Transverse colon (tissue), 4 donors: ENCODE measurements at regions not wholly inside any gene's neighbourhood (a gene's known extent, or its start where the extent isn't known, plus 50 kb on each side); places are given as distances from the start of the nearest gene placed in this dataset.

Experiments
- DNase-seq: peaks from one replicate; pipeline ENCODE4 v3.0.0-alpha.2; 2019
- H3K27ac ChIP-seq, 4 donors: fragments of 200-600 bp; sonication (generic); 2 replicates each; pipeline ENCODE4 v1.5.1; 2016 to 2018; ENCODE audit warnings: inconsistent platforms in 4 of 4
- H3K27me3 ChIP-seq: fragments of 200-600 bp; sonication (generic); 2 replicates; pipeline ENCODE4 v1.5.1; 2017; ENCODE audit warnings: inconsistent platforms
- H3K36me3 ChIP-seq, 4 donors: fragments of 200-600 bp; sonication (generic); 2 replicates each; pipeline ENCODE4 v1.5.1; 2017 to 2019; ENCODE audit warnings: inconsistent platforms in 4 of 4
- H3K4me1 ChIP-seq, 4 donors: fragments of 200-600 bp; sonication (generic); 2 replicates each; pipeline ENCODE4 v1.5.1; 2017 to 2020; ENCODE audit warnings: inconsistent platforms in 4 of 4
- H3K4me3 ChIP-seq, 4 donors: fragments of 200-600 bp; sonication (generic); 1 replicate in 1 of 4; 2 replicates in 3 of 4; pipeline versions ENCODE4 v1.5.1 to v1.6.1; 2017 to 2019; ENCODE audit warnings: inconsistent platforms in 4 of 4
- H3K9me3 ChIP-seq, 2 donors: fragments of 200-600 bp; sonication (generic); 2 replicates each; pipeline ENCODE4 v1.5.1; 2017 to 2019; ENCODE audit warnings: inconsistent platforms in 2 of 2
- EP300 ChIP-seq: sonication (generic); formaldehyde crosslinking; IDR thresholded peaks from one replicate; pipeline ENCODE4 v1.6.1; 2017; ENCODE audit warnings: antibody characterized with exemption, low read depth
- POLR2A ChIP-seq: fragments of 450-650 bp; IDR thresholded peaks from one replicate; pipeline ENCODE4 v1.6.1; 2016; ENCODE audit warnings: antibody characterized with exemption, mild to moderate bottlenecking, moderate library complexity
- POLR2AphosphoS5 ChIP-seq, 3 donors: sonication (generic); formaldehyde crosslinking; IDR thresholded peaks; one replicate each; pipeline ENCODE4 v1.6.1; 2016; ENCODE audit warnings: antibody characterized with exemption in 3 of 3
- WGBS, 2 donors: methylation state at CpG; one replicate each; pipeline ENCODE4 v1.1.5; 2018; ENCODE audit warnings: low coverage in 1 of 2; 5-methylcytosine and 5-hydroxymethylcytosine counted together
- in situ Hi-C, 4 donors: fragments of 200-750 bp; cut with MboI; loops; one replicate each; pipeline versions ENCODE4 v1.15.0 to v1.15.1; 2017; ENCODE audit warnings: low sequenced_read_pairs in 3 of 4, low pct_ligation_motif_present in 1 of 4, low pct_unique_long_range_greater_than_20kb in 1 of 4
- intact Hi-C: fragments of 100-400 bp; cut with DNase I; formaldehyde crosslinking; loops from one replicate; pipeline ENCODE4 v1.15.1; 2023; ENCODE audit warnings: low total_unique reads
- TF ChIP-seq, protein P1 (sequence below), 5 experiments: fragments of 200-600 bp in 3 of 5; fragments of 450-650 bp in 2 of 5; sonication (generic) in 3 of 5; IDR thresholded peaks; 1 replicate in 2 of 5; 2 replicates in 3 of 5; pipeline ENCODE4 v1.5.1; 2016 to 2017; ENCODE audit warnings: antibody characterized with exemption in 5 of 5, inconsistent platforms in 3 of 5, mild to moderate bottlenecking in 2 of 5, moderate library complexity in 1 of 5

DNA sequence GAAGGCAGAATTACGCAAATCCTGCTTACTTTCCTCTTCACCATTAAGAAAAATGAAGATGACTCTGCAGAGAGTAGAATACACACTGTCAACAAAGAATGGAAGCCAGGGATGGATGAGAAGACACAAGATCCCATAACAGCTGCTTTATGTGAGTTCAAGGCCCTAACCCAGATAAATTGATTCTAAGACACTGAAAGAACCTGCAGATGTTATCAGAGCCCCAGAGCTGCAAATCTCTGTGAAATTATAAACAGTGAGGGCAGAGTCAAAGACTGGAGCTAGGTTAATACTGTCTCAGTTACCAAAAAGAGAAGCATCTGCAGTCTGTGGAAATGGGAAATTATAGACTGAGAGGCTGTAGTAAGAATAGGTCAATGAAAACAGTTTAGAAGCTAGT, 320.1 kb upstream of the PKDCC start:
- TF ChIP-seq POLR2AphosphoS5 (IDR thresholded peaks at IDR 0.05), result no peak
- TF ChIP-seq, protein P1, sequence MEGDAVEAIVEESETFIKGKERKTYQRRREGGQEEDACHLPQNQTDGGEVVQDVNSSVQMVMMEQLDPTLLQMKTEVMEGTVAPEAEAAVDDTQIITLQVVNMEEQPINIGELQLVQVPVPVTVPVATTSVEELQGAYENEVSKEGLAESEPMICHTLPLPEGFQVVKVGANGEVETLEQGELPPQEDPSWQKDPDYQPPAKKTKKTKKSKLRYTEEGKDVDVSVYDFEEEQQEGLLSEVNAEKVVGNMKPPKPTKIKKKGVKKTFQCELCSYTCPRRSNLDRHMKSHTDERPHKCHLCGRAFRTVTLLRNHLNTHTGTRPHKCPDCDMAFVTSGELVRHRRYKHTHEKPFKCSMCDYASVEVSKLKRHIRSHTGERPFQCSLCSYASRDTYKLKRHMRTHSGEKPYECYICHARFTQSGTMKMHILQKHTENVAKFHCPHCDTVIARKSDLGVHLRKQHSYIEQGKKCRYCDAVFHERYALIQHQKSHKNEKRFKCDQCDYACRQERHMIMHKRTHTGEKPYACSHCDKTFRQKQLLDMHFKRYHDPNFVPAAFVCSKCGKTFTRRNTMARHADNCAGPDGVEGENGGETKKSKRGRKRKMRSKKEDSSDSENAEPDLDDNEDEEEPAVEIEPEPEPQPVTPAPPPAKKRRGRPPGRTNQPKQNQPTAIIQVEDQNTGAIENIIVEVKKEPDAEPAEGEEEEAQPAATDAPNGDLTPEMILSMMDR (IDR thresholded peaks at IDR 0.05), result no peak
- no peak for TF ChIP-seq POLR2A
- TF ChIP-seq EP300, result no peak
- Histone ChIP-seq H3K27me3 (no peaks in the 10 kb centered on the region), H3K4me3 (no peak overlapping the region), H3K4me1 (no peaks in the 10 kb centered on the region), H3K9me3 (no peaks in the 10 kb centered on the region), H3K36me3 (no peaks in the 10 kb centered on the region), H3K27ac (no peak overlapping the region)
- intact Hi-C loops, result no loop called here
- in situ Hi-C loops, result no loop called here
- WGBS, 2 donors, result 40 to 50% methylated on average over 1 of the region's 1 CpG
- DNase-seq, result no peak

DNA sequence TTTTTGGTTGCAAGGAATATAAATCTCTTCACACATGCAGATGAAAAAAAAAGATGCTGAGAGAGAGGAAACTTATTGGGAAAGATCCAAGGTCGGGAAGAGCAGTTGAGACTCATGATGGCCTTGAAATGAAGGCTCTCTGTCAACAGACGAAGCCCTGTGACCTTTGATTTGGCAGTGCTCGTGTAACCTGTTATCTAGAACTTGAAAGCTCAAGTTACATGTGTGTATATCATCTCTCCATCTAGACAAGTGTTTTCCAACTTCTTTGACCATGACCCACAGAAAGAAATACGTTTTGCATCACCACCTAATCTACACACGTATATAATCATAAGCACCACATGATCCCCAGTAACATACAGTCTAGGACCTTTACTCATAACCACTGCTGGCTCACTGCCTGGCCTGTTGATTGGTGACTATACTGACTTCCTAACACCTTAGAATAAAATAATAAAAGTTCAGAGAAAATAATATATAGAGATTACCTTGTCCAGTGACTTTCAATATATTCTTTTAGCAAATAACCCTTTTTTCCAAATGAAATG, 319.0 kb upstream of the PKDCC start:
- TF ChIP-seq POLR2A (no peak), EP300 (no peak), POLR2AphosphoS5 (IDR thresholded peaks at IDR 0.05) (no peak)
- TF ChIP-seq, protein P1 (IDR thresholded peaks at IDR 0.05), result no peak
- Histone ChIP-seq H3K27ac (no peak overlapping the region), H3K4me3 (no peak overlapping the region), H3K4me1 (no peaks in the 10 kb centered on the region), H3K9me3 (no peaks in the 10 kb centered on the region), H3K27me3 (no peaks in the 10 kb centered on the region), H3K36me3 (no peaks in the 10 kb centered on the region)
- in situ Hi-C loops (no loop called here), intact Hi-C loops (no loop called here)
- 34 to 41% methylated on average over 5 of the region's 5 CpGs for WGBS, 2 donors
- no peak for DNase-seq

DNA sequence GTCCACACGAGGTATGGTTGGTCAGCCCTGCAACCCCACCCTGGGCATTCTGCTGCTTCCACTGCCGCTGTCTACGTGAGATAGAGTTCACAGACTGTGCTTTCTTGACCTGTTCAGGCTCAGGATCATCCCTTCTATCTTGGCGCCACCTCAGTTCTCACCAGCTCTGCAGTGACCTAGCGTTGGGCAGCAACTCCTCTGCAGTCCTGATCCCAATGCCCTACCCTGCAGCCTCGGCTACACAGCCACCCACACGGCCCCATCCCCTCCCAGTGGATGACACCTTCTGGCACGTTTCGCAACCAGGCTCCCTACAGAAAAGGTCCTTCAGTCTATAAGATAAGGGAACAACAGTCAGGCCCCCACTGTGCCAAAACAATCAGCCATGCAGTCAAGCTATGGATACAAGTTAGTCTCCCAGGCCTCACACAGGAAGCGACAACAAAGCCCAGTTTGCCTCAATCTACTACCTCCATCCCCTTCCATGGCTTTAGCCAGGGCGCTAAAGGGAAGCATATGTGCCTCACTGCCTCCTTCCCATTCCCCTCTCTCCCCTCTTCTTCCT, 317.9 kb upstream of the PKDCC start:
- WGBS, 2 donors, result 71 to 77% methylated on average over 2 to 11 of the region's 11 CpGs

DNA sequence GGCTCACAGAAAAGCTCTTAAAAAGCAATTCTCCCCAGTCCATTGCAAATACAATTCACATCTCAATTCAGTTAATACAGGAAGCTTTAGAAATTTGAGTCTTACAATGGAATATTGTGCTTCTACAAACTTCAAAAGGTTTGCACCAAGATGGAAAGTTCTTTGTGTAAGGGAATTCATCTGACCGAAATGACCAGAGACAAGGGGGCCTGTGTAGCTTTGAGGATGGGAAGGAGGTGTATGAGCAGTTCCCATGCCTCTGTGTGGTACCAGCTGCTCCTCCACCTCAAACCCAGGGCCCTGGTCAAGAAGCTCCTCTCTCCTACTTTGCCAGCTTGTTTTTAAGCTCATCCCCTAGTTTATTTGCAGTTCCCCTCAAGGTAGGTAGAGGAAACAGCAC, 312.8 kb upstream of the PKDCC start:
- H3K4me1 ChIP-seq, result no peaks in the 10 kb centered on the region
- H3K9me3 ChIP-seq, result no peaks in the 10 kb centered on the region
- in situ Hi-C loops, result no loop called here
- intact Hi-C loops, result no loop called here
- no peaks in the 10 kb centered on the region for H3K36me3 ChIP-seq
- no peaks in the 10 kb centered on the region for H3K27me3 ChIP-seq
- WGBS, 2 donors, result 80 to 89% methylated on average over 1 of the region's 1 CpG
- TF ChIP-seq, protein P1 (IDR thresholded peaks at IDR 0.05), result no peak
- TF ChIP-seq POLR2AphosphoS5 (IDR thresholded peaks at IDR 0.05) (no peak), POLR2A (no peak), EP300 (no peak)
- no peak for DNase-seq
- H3K27ac ChIP-seq, result no peak overlapping the region
- no peak overlapping the region for H3K4me3 ChIP-seq

More for the DNA sequence above, 317.9 kb upstream of the PKDCC start:
- Histone ChIP-seq H3K27me3 (no peaks in the 10 kb centered on the region), H3K9me3 (no peaks in the 10 kb centered on the region), H3K36me3 (no peaks in the 10 kb centered on the region), H3K27ac (no peak overlapping the region), H3K4me3 (no peak overlapping the region), H3K4me1 (no peaks in the 10 kb centered on the region)
- DNase-seq, result no peak
- intact Hi-C loops (no loop called here), in situ Hi-C loops (no loop called here)
- TF ChIP-seq, protein P1 (IDR thresholded peaks at IDR 0.05), result no peak
- TF ChIP-seq EP300, result no peak
- TF ChIP-seq POLR2A, result no peak
- no peak for TF ChIP-seq POLR2AphosphoS5 (IDR thresholded peaks at IDR 0.05)
